H1 (cell line): ENCODE measurements at regions not wholly inside any gene's neighbourhood (a gene's known extent, or its start where the extent isn't known, plus 50 kb on each side); places are given as distances from the start of the nearest gene placed in this dataset.

Experiments used
- CTCF ChIA-PET: fragments of 300-600 bp; sonication (Branson Sonifier 250); formaldehyde crosslinking; loops from one replicate; lab custom pipeline; 2021; ENCODE audit not compliant: partially characterized antibody; lab: Charles Lee
- POLR2A ChIA-PET: fragments of 300-600 bp; sonication (Branson Sonifier 250); formaldehyde crosslinking; loops from one replicate; lab custom pipeline; 2021; ENCODE audit warnings: inconsistent platforms; ENCODE audit not compliant: partially characterized antibody; lab: Charles Lee
- DNase-seq, 2 experiments: peaks; one replicate each; pipeline versions ENCODE4 v3.0.0 to v3.0.0-alpha.2; 2010 to 2022; ENCODE audit warnings: low spot score in 2 of 2, low read depth in 1 of 2, mixed read lengths in 1 of 2
- FAIRE-seq: peaks from 2 replicates; lab custom pipeline; 2011; peaks lifted over from hg19 to GRCh38; lab: Jason Lieb, UNC
- H2AFZ ChIP-seq: 2 replicates; pipeline ENCODE4 v1.8.1; 2012; ENCODE audit warnings: low read length, inconsistent platforms
- H2AK5ac ChIP-seq: 2 replicates; pipeline ENCODE4 v1.6.1; 2013; ENCODE audit warnings: low read depth, low read length
- H2BK120ac ChIP-seq: replicated peaks from 2 replicates; pipeline ENCODE3; 2013; ENCODE audit warnings: low read depth, low read length, inconsistent platforms
- H2BK12ac ChIP-seq: 2 replicates; pipeline ENCODE4 v1.6.1; 2013; ENCODE audit warnings: low read depth, low read length
- H2BK15ac ChIP-seq: 2 replicates; pipeline ENCODE4 v1.6.1; 2013; ENCODE audit warnings: low read length
- H2BK20ac ChIP-seq: 2 replicates; pipeline ENCODE4 v1.6.1; 2013; ENCODE audit warnings: low read length
- H2BK5ac ChIP-seq: 2 replicates; pipeline ENCODE4 v1.6.1; 2013; ENCODE audit warnings: low read depth, low read length
- H3K14ac ChIP-seq: 2 replicates; pipeline ENCODE4 v1.6.1; 2013; ENCODE audit warnings: inconsistent platforms; ENCODE audit not compliant: insufficient read length
- H3K18ac ChIP-seq: 2 replicates; pipeline ENCODE4 v1.6.1; 2013; ENCODE audit warnings: low read length; ENCODE audit errors: extremely low read depth
- H3K23ac ChIP-seq: 2 replicates; pipeline ENCODE4 v1.6.1; 2013; ENCODE audit warnings: inconsistent platforms; ENCODE audit not compliant: insufficient read length
- H3K23me2 ChIP-seq: 2 replicates; pipeline ENCODE4 v1.6.1; 2013; ENCODE audit warnings: low read depth, low read length
- H3K27ac ChIP-seq: 2 replicates; pipeline ENCODE4 v1.6.1; 2011; ENCODE audit warnings: low read depth, low read length, inconsistent platforms
- H3K27me3 ChIP-seq, 4 experiments: replicated peaks in 1 of 4; 1 replicate in 1 of 4; 2 replicates in 3 of 4; pipeline versions ENCODE4 v1.6.1 to v1.8.1; 2011 to 2013; ENCODE audit warnings: low read length in 3 of 4, mild to moderate bottlenecking in 3 of 4, inconsistent platforms in 2 of 4, mixed read lengths in 2 of 4, moderate library complexity in 1 of 4; ENCODE audit not compliant: control insufficient read depth in 3 of 4, insufficient read depth in 3 of 4; ENCODE audit errors: extremely low read depth in 1 of 4
- H3K36me3 ChIP-seq, 4 experiments: 2 replicates each; pipeline versions ENCODE4 v1.6.1 to v1.8.1; 2011 to 2013; ENCODE audit warnings: mild to moderate bottlenecking in 4 of 4, low read length in 3 of 4, moderate library complexity in 2 of 4, control low read depth in 1 of 4, inconsistent platforms in 1 of 4; ENCODE audit not compliant: insufficient read depth in 4 of 4, control insufficient read depth in 2 of 4
- H3K4ac ChIP-seq: replicated peaks from 2 replicates; pipeline ENCODE3; 2013; ENCODE audit warnings: low read length, low read depth, mixed read lengths, inconsistent platforms; ENCODE audit not compliant: insufficient read length
- H3K4me1 ChIP-seq, 4 experiments: replicated peaks in 1 of 4; 1 replicate in 1 of 4; 2 replicates in 3 of 4; pipeline versions ENCODE4 v1.6.1 to v1.8.1; 2011 to 2013; ENCODE audit warnings: low read length in 3 of 4, inconsistent platforms in 2 of 4, mixed read lengths in 1 of 4; ENCODE audit not compliant: insufficient read depth in 4 of 4, control insufficient read depth in 3 of 4
- H3K4me2 ChIP-seq, 2 experiments: 2 replicates each; pipeline versions ENCODE4 v1.6.1 to v1.8.1; 2011 to 2013; ENCODE audit warnings: low read depth in 2 of 2, low read length in 2 of 2, control low read depth in 1 of 2, inconsistent platforms in 1 of 2, mild to moderate bottlenecking in 1 of 2; ENCODE audit not compliant: insufficient read depth in 1 of 2
- H3K4me3 ChIP-seq, 4 experiments: fragments of 200-600, 300-600 bp in 1 of 4; sonication (generic), shearing (Covaris generic), sonication (Bioruptor Twin) in 1 of 4; 2 replicates each; pipeline versions ENCODE4 v1.5.1 to v1.8.1; 2011 to 2016; ENCODE audit warnings: low read length in 4 of 4, low read depth in 3 of 4, control low read depth in 2 of 4, inconsistent platforms in 2 of 4, mild to moderate bottlenecking in 2 of 4, mixed read lengths in 1 of 4, moderate library complexity in 1 of 4; ENCODE audit not compliant: insufficient read depth in 2 of 4; ENCODE audit errors: extremely low read depth in 1 of 4
- H3K56ac ChIP-seq: replicated peaks from 2 replicates; pipeline ENCODE3; 2013; ENCODE audit warnings: low read depth, mild to moderate bottlenecking, mixed read lengths, low read length, inconsistent platforms; ENCODE audit not compliant: insufficient read length
- H3K79me1 ChIP-seq: 2 replicates; pipeline ENCODE4 v1.6.1; 2013; ENCODE audit warnings: low read depth, low read length, control low read depth
- H3K79me2 ChIP-seq, 2 experiments: 2 replicates each; pipeline versions ENCODE4 v1.6.1 to v1.8.1; 2012 to 2013; ENCODE audit warnings: low read length in 2 of 2, mild to moderate bottlenecking in 2 of 2, inconsistent platforms in 1 of 2; ENCODE audit not compliant: insufficient read depth in 2 of 2, control insufficient read depth in 1 of 2
- H3K9ac ChIP-seq, 4 experiments: replicated peaks in 1 of 4; 1 replicate in 1 of 4; 2 replicates in 3 of 4; pipeline versions ENCODE4 v1.6.1 to v1.8.1; 2011 to 2013; ENCODE audit warnings: low read depth in 3 of 4, low read length in 3 of 4, control low read depth in 2 of 4, mild to moderate bottlenecking in 2 of 4, moderate library complexity in 2 of 4, inconsistent platforms in 1 of 4; ENCODE audit errors: extremely low read depth in 1 of 4
- H3K9me3 ChIP-seq, 2 experiments: 2 replicates each; pipeline versions ENCODE4 v1.6.1 to v1.8.1; 2012 to 2013; ENCODE audit warnings: mild to moderate bottlenecking in 2 of 2, moderate library complexity in 2 of 2, control low read depth in 1 of 2, inconsistent platforms in 1 of 2, low read depth in 1 of 2, low read length in 1 of 2, mixed read lengths in 1 of 2; ENCODE audit not compliant: insufficient read depth in 2 of 2
- H4K20me1 ChIP-seq, 2 experiments: replicated peaks in 1 of 2; 2 replicates each; pipeline versions ENCODE3 to v1.8.1; 2011 to 2013; ENCODE audit warnings: inconsistent platforms in 2 of 2, low read length in 2 of 2, mild to moderate bottlenecking in 1 of 2; ENCODE audit not compliant: insufficient read depth in 2 of 2, control insufficient read depth in 1 of 2
- H4K5ac ChIP-seq: 2 replicates; pipeline ENCODE4 v1.6.1; 2013; ENCODE audit warnings: low read length, low read depth, mixed read lengths, inconsistent platforms; ENCODE audit not compliant: insufficient read length
- H4K8ac ChIP-seq: 2 replicates; pipeline ENCODE4 v1.8.0; 2013; ENCODE audit warnings: mild to moderate bottlenecking, moderate library complexity, low read length, inconsistent platforms; ENCODE audit not compliant: insufficient read depth; ENCODE audit errors: extremely low read depth
- H4K91ac ChIP-seq: replicated peaks from 2 replicates; pipeline ENCODE3; 2013; ENCODE audit warnings: low read length, mixed read lengths, inconsistent platforms; ENCODE audit not compliant: insufficient read length
- CTCF ChIP-seq, 3 experiments: IDR thresholded peaks; 1 replicate in 2 of 3; 2 replicates in 1 of 3; pipeline versions ENCODE4 v1.5.1 to v1.6.1; 2011; ENCODE audit warnings: low read length in 3 of 3, mild to moderate bottlenecking in 3 of 3, inconsistent platforms in 2 of 3, low read depth in 1 of 3, moderate library complexity in 1 of 3; ENCODE audit not compliant: insufficient read depth in 1 of 3; ENCODE audit errors: control extremely low read depth in 1 of 3
- GTF2F1 ChIP-seq: IDR thresholded peaks from 2 replicates; pipeline ENCODE4 v1.6.1; 2012; ENCODE audit warnings: low read depth, low read length, improper control_type of control experiment, borderline replicate concordance
- POLR2A ChIP-seq, 2 experiments: IDR thresholded peaks; 1 replicate in 1 of 2; 2 replicates in 1 of 2; pipeline ENCODE4 v1.6.1; 2011; ENCODE audit warnings: low read depth in 2 of 2, low read length in 2 of 2, mild to moderate bottlenecking in 2 of 2; ENCODE audit errors: control extremely low read depth in 1 of 2
- TAF1 ChIP-seq: IDR thresholded peaks from 2 replicates; pipeline ENCODE4 v1.6.1; 2011; ENCODE audit warnings: mild to moderate bottlenecking, low read depth, low read length
- TEAD4 ChIP-seq: IDR thresholded peaks from 2 replicates; pipeline ENCODE4 v1.6.1; 2012; ENCODE audit warnings: low read depth, low read length, inconsistent platforms, mixed read lengths
- WGBS, 2 experiments: shearing (Covaris generic) in 1 of 2; methylation state at CpG; one replicate each; pipeline versions ENCODE4 v1.1.6 to v1.1.7; 2013 to 2015; ENCODE audit warnings: low lambda C conversion rate in 2 of 2, mixed read lengths in 2 of 2, inconsistent platforms in 1 of 2, low coverage in 1 of 2, missing lambda C conversion rate in 1 of 2; ENCODE audit not compliant: insufficient replicate concordance in 2 of 2, insufficient coverage in 1 of 2, insufficient read length in 1 of 2; ENCODE audit errors: extremely low coverage in 1 of 2, missing lambda C conversion rate in 1 of 2; 5-methylcytosine and 5-hydroxymethylcytosine counted together

GRCh38 chr16:51779240-51779639 lies 628.2 kb upstream of the SALL1 start:
- Histone ChIP-seq H4K91ac (no peak overlapping the region), H2BK20ac (no peak overlapping the region), H2AFZ (no peak overlapping the region), H2BK12ac (no peak overlapping the region), H3K14ac (no peak overlapping the region), H2BK15ac (no peak overlapping the region), H4K8ac (no peak overlapping the region), H3K36me3 (no peaks in the 10 kb centered on the region), H3K27ac (no peak overlapping the region), H4K5ac (no peak overlapping the region), H3K56ac (no peak overlapping the region), H2AK5ac (no peak overlapping the region), H2BK5ac (no peak overlapping the region), H3K9ac (no peak overlapping the region), H2BK120ac (no peak overlapping the region), H3K18ac (no peak overlapping the region), H4K20me1 (no peaks in the 10 kb centered on the region), H3K9me3 (no peaks in the 10 kb centered on the region), H3K23ac (no peak overlapping the region), H3K79me1 (no peaks in the 10 kb centered on the region), H3K27me3 (no peaks in the 10 kb centered on the region), H3K4ac (no peak overlapping the region), H3K4me1 (no peaks in the 10 kb centered on the region), H3K4me2 (no peak overlapping the region), H3K23me2 (no peaks in the 10 kb centered on the region), H3K4me3 (no peak overlapping the region), H3K79me2 (no peaks in the 10 kb centered on the region)
- WGBS, 2 experiments = 86% methylated on average over 3 of the region's 3 CpGs; no CpG with 5 or more reads in 1 of the 2 experiments
- ChIA-PET POLR2A (no interaction called here), CTCF (no interaction called here)
- no peak for DNase-seq
- FAIRE-seq = no peak
- no peak for TF ChIP-seq TEAD4
- no peak for TF ChIP-seq POLR2A (IDR thresholded peaks at IDR 0.05; ENCODE audit: control extremely low read depth in 1 of 2, low read depth in 2 of 2, low read length in 2 of 2)
- TF ChIP-seq TAF1 = no peak
- no peak for TF ChIP-seq GTF2F1
- no peak for TF ChIP-seq CTCF (IDR thresholded peaks at IDR 0.05; ENCODE audit: control extremely low read depth in 1 of 3, insufficient read depth in 1 of 3, low read depth in 1 of 3, low read length in 3 of 3)
